ENCODE measurements at regions not wholly inside any gene's neighbourhood (a gene's known extent, or its start where the extent isn't known, plus 50 kb on each side); places are given as distances from the start of the nearest gene placed in this dataset.
"Not testable (repeated sequence)": the region's sequence is repeated elsewhere in the genome, so short reads cannot be mapped to it uniquely, and the experiment has no call there.

GRCh38 chr13:50274181-50274580, 258.9 kb downstream of the KCNRG start:
- no peak for DNase-seq (ENCODE audit: low spot score)

DNA sequence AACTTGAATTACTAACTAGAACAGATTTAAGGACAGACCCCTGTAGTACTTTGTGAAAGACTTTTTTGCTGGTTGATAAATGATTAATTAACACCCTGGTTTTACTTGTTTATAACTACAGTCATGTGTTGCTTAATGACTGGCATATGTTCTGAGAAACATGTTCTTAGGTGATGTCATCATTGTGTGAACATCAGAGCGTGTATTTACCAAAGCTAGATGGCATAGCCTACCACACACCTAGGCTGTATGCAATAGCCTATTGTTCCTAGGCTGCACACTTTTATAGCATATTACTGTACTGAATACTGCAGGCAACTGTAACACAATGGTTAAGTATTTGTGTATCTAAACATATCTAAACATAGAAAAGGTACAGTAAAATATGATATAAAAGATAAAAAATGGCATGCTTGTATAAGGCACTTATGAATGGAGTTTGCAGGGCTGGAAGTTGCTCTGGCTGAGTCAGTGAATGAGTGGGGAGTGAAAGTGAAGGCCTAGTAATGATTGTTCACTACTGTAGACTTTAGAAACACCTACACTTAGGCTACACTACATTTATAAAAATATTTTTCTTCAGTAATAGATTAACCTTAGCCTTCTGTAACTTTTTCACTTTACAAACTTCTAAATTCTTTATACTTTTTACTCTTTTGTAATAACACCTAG, 260.3 kb downstream of the KCNRG start:
- no peak for DNase-seq (ENCODE audit: low spot score)

GRCh38 chr13:50276550-50276949, 261.3 kb downstream of the KCNRG start:
- no peak for DNase-seq (ENCODE audit: low spot score)

- no peak for DNase-seq (ENCODE audit: low spot score)
Measured at GRCh38 chr13:50277127-50277526, 261.9 kb downstream of the KCNRG start.

DNA sequence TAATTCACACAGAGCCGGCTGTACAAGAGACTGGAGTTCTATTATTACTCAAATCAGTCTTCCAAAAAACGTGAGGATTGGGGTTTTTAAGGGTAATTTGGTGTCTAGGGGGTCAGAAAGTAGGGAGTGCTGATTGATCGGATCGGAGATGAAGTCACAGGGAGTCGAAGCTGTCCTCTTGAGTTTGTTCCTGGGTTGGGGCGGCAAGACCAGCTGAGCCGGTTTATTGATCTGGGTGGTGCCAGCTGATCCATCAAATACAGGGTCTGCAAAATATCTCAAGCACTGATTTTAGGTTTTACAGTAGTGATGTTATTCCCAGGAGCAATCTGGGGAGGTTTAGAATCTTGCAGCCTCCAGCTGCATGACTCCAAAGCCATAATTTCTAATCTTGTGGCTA, 262.7 kb downstream of the KCNRG start:
- DNase-seq (ENCODE audit: low spot score) = no peak

DNA sequence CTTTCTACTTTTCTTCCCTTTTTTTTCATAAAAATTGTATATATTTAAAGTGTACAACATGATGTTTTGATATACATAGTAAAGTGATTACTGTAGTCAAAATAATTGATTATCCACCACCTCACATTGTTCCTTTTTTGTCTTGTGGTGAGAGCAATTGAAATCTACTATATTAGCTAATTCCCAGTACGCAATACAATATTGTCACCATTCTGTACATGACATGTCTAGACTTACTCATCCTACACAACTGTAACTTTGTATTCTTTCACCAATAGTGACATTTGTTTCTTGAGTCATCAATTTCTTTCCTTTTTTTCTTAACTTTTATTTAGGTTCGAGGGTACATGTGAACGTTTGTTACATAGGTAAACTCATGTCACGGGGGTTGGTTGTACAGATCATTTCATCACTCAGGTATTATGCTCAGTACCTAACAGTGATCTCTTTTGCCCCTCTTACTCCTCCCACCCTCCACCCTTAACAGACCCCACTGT, 265.2 kb downstream of the KCNRG start:
- DNase-seq (ENCODE audit: low spot score) = no peak

DNA sequence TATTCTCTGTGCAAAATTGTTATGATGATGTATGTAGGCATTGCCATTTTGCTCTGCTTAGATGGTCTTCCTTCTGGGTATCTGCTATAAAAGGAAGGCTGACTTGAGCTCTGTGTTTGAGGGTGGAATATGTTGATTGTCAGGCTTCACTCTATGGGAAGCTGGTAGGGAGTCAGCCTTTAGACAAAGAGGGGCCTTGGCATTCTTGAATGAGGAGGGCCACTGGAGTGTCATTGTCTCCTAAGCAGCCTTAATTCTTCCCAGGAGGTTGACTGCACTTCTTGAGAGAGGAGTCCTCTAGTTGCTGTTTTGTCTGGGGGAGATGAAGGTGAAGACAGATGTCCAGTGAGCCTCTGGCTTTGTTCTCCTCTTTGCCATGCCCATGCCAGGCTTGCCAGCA, 266.8 kb downstream of the KCNRG start:
- DNase-seq (ENCODE audit: low spot score) = no peak

DNA sequence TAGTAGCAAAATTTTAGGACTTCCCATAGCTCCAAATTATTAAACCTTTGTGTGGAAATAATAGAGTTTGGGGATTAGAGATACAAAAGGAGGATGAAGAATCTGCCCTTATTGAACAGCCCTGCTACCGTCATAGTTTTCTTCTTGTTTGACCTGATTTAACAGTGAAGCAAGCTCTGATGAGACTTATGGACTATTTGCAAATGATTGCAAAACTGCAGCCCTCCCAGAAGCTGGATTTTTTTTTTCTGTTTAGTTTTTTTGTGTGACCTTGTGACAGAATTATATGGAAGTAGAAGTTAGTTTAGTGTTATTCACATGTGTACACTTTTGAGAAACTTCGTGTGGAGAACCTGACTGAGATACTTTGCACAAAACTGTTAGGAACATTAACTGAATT, 267.8 kb downstream of the KCNRG start:
- DNase-seq (ENCODE audit: low spot score) = no peak

- no peak for DNase-seq (ENCODE audit: low spot score)
Measured at GRCh38 chr13:50284540-50284939, 269.3 kb downstream of the KCNRG start.

GRCh38 chr13:50285283-50285682, 270.0 kb downstream of the KCNRG start:
- DNase-seq (ENCODE audit: low spot score) = no peak

- no peak for DNase-seq (ENCODE audit: low spot score)
Measured at GRCh38 chr13:50286324-50286723, 271.1 kb downstream of the KCNRG start.

DNA sequence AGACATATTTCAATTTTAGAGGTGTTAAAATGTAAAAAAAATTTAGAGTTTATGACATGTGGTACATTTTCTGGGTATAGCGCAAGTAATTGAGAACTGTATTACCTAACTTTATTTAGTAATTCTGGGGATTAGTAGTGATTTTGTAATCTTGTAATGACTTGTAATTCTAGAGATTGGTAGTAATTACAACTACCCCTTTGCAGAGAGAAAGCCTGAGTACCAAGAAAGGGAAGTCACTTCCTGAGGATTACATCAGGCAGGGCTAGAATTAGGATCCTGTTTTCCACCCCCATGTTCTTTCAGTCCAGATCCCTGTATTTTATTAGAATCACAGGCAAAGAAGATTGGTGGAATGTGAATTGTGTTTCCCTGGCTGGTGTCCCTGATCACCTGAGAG, 274.9 kb downstream of the KCNRG start:
- no peak for DNase-seq (ENCODE audit: low spot score)

DNA sequence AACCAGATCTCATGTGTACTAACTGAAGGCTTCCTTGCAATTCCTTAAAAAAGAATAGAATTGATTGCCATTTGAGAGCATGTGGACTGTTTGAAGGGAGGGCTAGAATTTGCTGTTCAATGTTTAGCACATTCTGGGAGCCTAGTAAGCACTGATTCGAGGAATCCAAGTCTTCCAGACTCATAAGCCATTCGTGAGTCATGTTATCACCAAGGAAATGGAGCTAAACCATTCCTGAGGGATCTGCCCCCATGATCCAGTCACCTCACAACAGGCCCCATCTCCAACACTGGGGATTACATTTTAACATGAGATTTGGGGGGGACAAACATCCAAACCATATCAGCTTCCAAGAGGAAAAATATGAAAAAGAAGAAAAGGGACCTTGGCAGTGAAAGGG, 276.4 kb downstream of the KCNRG start:
- no peak for DNase-seq (ENCODE audit: low spot score)

DNA sequence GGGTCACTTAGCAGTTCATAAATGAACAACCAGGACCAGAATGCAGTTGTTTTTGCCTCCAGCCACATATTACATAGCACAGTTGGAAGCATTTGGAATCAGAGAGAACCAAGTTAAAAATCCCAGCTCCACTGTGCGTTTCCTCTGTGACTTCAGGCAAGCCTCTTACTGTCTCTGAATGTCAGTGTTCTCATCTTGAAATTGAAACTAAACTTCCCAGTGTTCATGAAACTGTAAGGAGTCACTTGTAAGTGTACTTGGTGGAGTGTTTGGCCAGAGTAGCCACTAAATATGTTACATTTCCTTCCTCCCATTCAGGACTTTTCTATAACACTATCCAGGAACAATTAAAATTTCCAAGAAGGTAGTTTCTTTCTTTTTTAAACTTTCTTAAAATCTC, 276.8 kb downstream of the KCNRG start:
- no peak for DNase-seq (ENCODE audit: low spot score)

- DNase-seq (ENCODE audit: low spot score) = not testable (repeated sequence)
Measured at GRCh38 chr13:50294425-50294824, 279.2 kb downstream of the KCNRG start.

DNA sequence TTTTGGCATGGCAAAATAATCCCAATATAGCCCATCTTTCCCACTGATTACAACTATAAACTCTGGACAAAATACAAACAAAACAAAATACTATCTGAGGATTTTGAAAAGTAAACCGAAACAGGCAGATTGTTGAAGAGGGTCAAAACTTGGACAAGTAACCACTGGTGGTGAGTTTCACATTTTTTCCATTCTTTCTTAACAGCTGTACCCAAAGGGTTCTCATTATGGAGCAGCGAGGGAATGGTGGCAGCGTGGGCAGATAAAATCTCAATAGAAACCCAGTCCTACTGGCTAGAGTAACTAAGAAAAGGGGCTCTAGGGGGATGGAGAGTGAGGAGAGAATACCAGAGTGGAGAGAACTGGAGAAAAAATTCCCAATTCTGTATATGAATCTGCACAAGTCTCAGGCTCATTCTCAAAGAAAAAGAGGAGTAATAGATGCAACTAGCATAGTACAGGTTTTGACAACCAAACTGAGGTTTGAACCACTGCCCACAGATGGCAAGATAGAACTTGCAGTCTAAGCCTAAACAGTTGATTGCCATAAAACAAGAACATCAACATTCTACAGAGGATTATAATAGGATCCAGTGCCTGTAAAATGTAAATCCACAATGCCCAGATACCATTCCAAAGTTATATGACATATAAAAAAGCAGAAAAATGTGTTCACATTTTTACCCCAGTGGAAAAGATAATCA, 284.5 kb downstream of the KCNRG start:
- DNase-seq (ENCODE audit: low spot score) = no peak

DNA sequence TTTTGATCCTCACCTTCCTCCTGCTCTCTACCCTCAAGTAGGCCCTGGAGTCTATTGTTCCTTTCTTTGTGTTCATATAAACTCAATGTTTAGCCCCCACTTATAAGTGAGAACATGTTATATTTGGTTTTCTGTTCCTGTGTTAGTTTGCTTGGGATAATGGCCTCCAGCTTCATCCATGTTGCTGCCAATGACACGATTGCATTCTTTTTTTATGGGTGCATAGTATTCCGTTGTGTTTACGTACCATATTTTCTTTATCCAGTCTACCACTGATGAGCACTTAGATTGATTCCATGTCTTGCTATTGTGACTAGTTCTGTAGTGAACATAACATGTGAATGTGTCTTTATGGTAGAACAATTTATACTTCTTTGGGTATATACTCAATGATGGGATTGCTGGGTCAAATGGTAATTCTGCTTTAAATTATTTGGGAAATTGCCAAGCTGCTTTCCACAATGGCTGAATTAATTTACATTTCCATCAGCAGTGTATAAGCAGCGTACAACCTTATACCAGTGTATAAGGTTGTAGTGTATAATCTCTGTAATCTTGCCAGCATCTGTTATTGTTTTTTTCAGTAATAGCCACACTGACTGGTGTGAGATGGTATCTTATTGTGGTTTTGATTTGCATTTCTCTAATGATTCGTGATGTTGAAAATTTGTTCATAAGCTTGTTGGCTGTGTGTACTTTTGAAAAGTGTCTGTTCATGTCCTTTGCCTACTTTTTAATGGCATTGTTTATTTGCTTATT, 288.9 kb downstream of the KCNRG start:
- DNase-seq (ENCODE audit: low spot score) = no peak

- no peak for DNase-seq (ENCODE audit: low spot score)
Measured at GRCh38 chr13:50306156-50306555, 290.9 kb downstream of the KCNRG start.

DNA sequence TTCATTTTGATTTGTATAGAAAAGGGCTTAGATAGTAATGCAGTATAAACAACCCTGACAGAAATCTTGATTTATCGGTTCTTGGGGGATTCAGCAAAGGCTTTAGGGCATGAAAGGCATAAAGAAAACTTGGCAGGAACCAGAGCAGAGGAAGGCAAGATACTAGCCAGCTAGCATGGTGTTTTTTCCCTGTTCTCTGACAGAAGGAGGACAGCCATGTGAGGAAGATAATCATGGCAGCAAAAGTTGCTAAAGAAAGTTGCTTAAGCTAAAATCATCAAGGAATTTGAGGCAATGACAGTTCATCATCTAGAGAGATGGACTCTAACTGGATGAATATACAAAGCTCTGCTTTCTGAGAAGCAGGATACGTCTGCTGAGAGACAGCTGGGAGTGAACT, 294.1 kb downstream of the KCNRG start:
- DNase-seq (ENCODE audit: low spot score) = no peak

DNA sequence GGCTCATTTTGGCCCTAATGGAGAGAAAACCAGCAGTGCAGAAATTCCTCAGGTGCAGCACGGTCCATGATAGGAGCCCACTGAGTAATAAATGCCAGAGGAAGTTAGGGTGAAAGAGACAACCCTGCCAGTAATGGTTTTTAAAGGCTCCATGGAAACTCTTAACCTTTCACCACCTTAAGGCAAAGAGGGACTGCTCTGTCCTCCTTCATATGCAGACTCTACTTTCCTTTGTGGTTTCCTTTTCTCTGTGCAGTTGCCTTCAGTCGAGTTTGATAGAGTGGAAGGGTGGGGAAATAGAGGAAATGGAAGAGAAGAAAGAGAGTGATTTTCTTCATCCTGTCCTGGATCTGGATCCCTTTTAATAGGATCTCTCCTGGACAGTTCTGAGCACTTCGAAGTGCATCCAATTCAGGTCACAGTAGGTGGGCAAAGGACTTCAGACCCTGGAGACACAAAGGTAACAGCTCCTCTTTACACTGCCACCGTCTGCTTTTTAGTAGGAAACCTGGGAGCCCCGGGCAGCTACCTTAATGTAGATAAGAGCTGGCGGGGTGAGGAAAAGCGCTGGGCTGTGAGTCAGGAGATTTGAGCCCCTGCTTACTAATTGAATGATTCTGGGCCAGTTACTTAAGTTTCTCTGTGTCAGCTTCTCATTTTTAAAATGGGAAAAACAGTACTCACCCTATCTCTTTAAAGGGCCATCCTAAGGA, 294.8 kb downstream of the KCNRG start:
- DNase-seq (ENCODE audit: low spot score) = no peak

DNA sequence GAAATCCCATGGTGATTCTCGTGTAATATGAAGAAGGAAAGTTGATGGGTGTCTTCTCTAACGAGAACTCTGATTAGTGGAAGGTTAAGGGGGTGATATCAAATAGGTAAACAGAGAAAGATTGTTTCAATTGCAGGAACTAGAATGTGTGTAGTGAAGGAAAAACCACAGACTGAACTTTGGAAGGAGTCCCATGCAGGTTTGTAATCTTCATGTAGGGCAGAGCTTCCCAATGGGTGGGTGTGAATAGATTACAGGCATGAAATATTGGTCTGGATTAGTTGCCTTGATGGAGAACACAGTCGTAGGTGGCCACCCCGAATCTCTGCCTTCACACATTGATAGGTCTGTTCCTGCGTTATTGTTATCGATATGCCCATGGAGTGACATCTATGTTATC, 295.5 kb downstream of the KCNRG start:
- DNase-seq (ENCODE audit: low spot score) = no peak

DNA sequence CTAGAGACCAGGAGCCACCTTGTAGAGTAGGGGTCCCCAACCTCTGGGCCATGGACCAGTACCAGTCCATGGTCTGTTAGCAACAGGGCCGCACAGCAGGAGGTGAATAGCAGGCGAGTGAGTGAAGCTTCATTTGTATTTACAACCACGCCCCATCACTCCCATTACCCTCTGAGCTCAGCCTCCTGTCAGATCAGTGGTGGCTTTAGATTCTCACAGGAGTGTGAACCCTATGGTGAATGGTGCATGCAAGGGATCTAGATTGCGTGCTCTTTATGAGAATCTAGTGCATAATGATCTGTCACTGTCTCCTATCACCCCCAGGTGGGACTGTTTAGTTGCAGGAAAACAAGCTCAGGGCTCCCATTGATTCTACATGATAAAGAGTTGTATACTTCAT, 303.6 kb downstream of the KCNRG start:
- no peak for DNase-seq (ENCODE audit: low spot score)

All from cerebellar cortex (tissue), 1 donor.